ENCODE measurements at regions not wholly inside any gene's neighbourhood (a gene's known extent, or its start where the extent isn't known, plus 50 kb on each side); places are given as distances from the start of the nearest gene placed in this dataset.

DNA sequence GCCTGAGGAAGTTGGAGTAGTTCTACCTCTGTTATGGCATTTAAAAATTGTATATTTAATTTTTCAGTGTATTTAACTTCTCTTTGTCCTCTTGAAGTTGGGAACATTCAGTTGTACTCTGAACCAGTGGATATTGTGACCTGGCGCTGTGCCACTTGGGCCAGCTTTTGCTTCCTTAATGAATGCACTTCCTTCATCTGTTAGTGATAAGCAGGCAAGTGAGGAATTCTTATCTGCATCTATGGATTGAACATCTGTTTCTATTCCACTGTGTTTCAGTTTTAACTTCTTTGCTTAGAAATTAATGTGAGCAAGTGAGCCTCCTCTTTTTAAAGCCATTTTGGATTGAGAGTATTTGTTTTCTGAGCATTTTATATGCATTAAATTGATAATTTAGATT, 128.3 kb downstream of the UCHL1 start:
- H4K20me1 ChIP-seq (ENCODE audit: insufficient read depth, poor library complexity, severe bottlenecking): no peaks in the 10 kb centered on the region
- no peak overlapping the region for H2AFZ ChIP-seq
- 54% methylated on average over 1 of the region's 1 CpG for WGBS (ENCODE audit: low lambda C conversion rate, missing lambda C conversion rate)
- no peaks in the 10 kb centered on the region for H3K4me1 ChIP-seq (ENCODE audit: insufficient read depth)
- H3K79me2 ChIP-seq: peaks cover 3% of the 10 kb centered on the region
- no peaks in the 10 kb centered on the region for H3K9me2 ChIP-seq (replicated peaks; ENCODE audit: insufficient read depth)
- H3K36me3 ChIP-seq (replicated peaks; ENCODE audit: insufficient read depth, low read depth): no peaks in the 10 kb centered on the region
- no peak overlapping the region for H3K27ac ChIP-seq
- DNase-seq (ENCODE audit: low spot score): no peak
- H3K4me2 ChIP-seq: no peak overlapping the region
- no peak overlapping the region for H3K4me3 ChIP-seq
- TF ChIP-seq, protein P1, sequence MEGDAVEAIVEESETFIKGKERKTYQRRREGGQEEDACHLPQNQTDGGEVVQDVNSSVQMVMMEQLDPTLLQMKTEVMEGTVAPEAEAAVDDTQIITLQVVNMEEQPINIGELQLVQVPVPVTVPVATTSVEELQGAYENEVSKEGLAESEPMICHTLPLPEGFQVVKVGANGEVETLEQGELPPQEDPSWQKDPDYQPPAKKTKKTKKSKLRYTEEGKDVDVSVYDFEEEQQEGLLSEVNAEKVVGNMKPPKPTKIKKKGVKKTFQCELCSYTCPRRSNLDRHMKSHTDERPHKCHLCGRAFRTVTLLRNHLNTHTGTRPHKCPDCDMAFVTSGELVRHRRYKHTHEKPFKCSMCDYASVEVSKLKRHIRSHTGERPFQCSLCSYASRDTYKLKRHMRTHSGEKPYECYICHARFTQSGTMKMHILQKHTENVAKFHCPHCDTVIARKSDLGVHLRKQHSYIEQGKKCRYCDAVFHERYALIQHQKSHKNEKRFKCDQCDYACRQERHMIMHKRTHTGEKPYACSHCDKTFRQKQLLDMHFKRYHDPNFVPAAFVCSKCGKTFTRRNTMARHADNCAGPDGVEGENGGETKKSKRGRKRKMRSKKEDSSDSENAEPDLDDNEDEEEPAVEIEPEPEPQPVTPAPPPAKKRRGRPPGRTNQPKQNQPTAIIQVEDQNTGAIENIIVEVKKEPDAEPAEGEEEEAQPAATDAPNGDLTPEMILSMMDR (IDR thresholded peaks at IDR 0.05; ENCODE audit: poor library complexity): no peak
- TF ChIP-seq EZH2phosphoT487 (IDR thresholded peaks at IDR 0.05; ENCODE audit: low read depth, severe bottlenecking, unreplicated experiment): no peak
- no peak for TF ChIP-seq EZH2 (IDR thresholded peaks at IDR 0.05; ENCODE audit: borderline replicate concordance)
- H3K27me3 ChIP-seq: no peaks in the 10 kb centered on the region
- no peaks in the 10 kb centered on the region for H3K9me3 ChIP-seq (ENCODE audit: low read depth)

DNA sequence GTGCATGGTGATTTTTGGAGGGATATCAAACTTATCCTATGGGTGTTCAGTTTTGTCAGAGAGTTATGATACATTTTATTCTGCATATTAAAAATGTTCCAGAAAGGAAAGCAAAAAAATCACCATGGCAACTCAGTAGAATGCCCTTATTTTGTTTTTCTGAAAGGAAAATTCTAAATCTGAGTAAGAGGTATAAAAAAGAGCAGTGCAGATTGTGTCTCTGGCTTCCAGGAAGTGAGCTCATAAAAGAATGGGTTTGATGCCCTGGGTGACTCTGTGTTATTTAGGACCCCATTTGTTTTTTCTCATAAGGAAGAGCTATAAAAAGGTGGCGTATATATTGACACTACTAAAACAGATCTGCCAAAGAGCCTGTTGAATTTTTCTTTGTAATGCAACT, 128.8 kb downstream of the UCHL1 start:
- Histone ChIP-seq H2AFZ (no peak overlapping the region), H4K20me1 (ENCODE audit: insufficient read depth, poor library complexity, severe bottlenecking) (no peaks in the 10 kb centered on the region), H3K9me3 (ENCODE audit: low read depth) (no peaks in the 10 kb centered on the region)

DNA sequence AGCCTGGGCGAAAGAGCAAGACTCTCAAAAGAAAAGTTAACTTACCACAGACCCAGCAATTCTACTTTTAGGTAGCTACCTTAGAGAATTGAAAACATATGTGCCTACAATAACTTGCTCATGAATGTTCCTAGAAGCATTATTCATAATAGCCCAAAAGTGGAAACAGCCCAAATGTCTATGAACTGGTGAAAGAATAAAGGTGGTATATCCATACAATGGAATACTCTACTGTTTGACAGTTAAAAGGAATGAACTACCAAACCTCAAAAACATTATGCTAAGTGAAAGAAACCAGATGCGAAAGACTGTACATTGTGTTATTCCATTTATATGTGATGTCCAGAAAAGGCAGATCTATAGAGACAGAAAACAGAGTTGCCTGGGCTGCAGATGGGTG, 131.4 kb downstream of the UCHL1 start:
- 96% methylated on average over 2 of the region's 2 CpGs for WGBS (ENCODE audit: low lambda C conversion rate, missing lambda C conversion rate)
- no peaks in the 10 kb centered on the region for H4K20me1 ChIP-seq (ENCODE audit: insufficient read depth, poor library complexity, severe bottlenecking)
- H3K79me2 ChIP-seq: peaks cover 3% of the 10 kb centered on the region
- H3K27ac ChIP-seq: no peak overlapping the region
- no peaks in the 10 kb centered on the region for H3K36me3 ChIP-seq (replicated peaks; ENCODE audit: insufficient read depth, low read depth)
- TF ChIP-seq, protein P1 (IDR thresholded peaks at IDR 0.05; ENCODE audit: poor library complexity): no peak
- TF ChIP-seq EZH2 (IDR thresholded peaks at IDR 0.05; ENCODE audit: borderline replicate concordance): no peak
- no peak for TF ChIP-seq EZH2phosphoT487 (IDR thresholded peaks at IDR 0.05; ENCODE audit: low read depth, severe bottlenecking, unreplicated experiment)
- H3K4me2 ChIP-seq: no peak overlapping the region
- H3K9me3 ChIP-seq (ENCODE audit: low read depth): no peaks in the 10 kb centered on the region
- H3K9me2 ChIP-seq (replicated peaks; ENCODE audit: insufficient read depth): no peaks in the 10 kb centered on the region
- H3K4me1 ChIP-seq (ENCODE audit: insufficient read depth): no peaks in the 10 kb centered on the region
- no peaks in the 10 kb centered on the region for H3K27me3 ChIP-seq
- no peak for DNase-seq (ENCODE audit: low spot score)
- H3K4me3 ChIP-seq: no peak overlapping the region
- H2AFZ ChIP-seq: no peak overlapping the region

More for the DNA sequence above, 128.8 kb downstream of the UCHL1 start:
- no peak overlapping the region for H3K4me3 ChIP-seq
- 95% methylated on average over 1 of the region's 1 CpG for WGBS (ENCODE audit: low lambda C conversion rate, missing lambda C conversion rate)
- H3K4me2 ChIP-seq: no peak overlapping the region
- no peak for DNase-seq (ENCODE audit: low spot score)
- no peaks in the 10 kb centered on the region for H3K4me1 ChIP-seq (ENCODE audit: insufficient read depth)
- TF ChIP-seq EZH2 (IDR thresholded peaks at IDR 0.05; ENCODE audit: borderline replicate concordance): no peak
- TF ChIP-seq, protein P1 (IDR thresholded peaks at IDR 0.05; ENCODE audit: poor library complexity): no peak
- no peak for TF ChIP-seq EZH2phosphoT487 (IDR thresholded peaks at IDR 0.05; ENCODE audit: low read depth, severe bottlenecking, unreplicated experiment)
- H3K79me2 ChIP-seq: peaks cover 3% of the 10 kb centered on the region
- H3K9me2 ChIP-seq (replicated peaks; ENCODE audit: insufficient read depth): no peaks in the 10 kb centered on the region
- no peaks in the 10 kb centered on the region for H3K27me3 ChIP-seq
- no peaks in the 10 kb centered on the region for H3K36me3 ChIP-seq (replicated peaks; ENCODE audit: insufficient read depth, low read depth)
- H3K27ac ChIP-seq: no peak overlapping the region

DNA sequence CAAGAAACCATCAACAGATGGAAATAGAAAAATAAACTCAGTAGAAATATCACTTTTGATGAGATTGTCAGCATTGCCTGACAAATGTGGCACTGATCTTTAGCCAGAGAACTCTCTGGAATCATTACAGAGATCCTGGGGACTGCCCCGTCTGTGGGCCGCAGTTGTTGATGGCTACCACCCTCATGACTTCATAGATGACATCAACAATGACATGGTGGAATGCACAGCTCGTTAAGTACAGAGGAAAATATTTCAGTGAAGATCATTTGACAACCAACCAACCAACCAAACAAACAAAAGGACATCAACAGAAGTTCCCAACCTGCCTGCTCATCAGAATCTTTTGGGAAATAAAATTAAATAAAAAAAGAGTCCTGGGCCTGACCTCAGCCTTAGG, 132.6 kb downstream of the UCHL1 start:
- TF ChIP-seq, protein P1 (IDR thresholded peaks at IDR 0.05; ENCODE audit: poor library complexity): no peak
- no peak for TF ChIP-seq EZH2 (IDR thresholded peaks at IDR 0.05; ENCODE audit: borderline replicate concordance)
- no peak for TF ChIP-seq EZH2phosphoT487 (IDR thresholded peaks at IDR 0.05; ENCODE audit: low read depth, severe bottlenecking, unreplicated experiment)

More for the DNA sequence above, 132.6 kb downstream of the UCHL1 start:
- Histone ChIP-seq H4K20me1 (ENCODE audit: insufficient read depth, poor library complexity, severe bottlenecking) (no peaks in the 10 kb centered on the region), H3K27me3 (no peaks in the 10 kb centered on the region), H3K4me2 (no peak overlapping the region), H3K36me3 (replicated peaks; ENCODE audit: insufficient read depth, low read depth) (no peaks in the 10 kb centered on the region), H3K27ac (no peak overlapping the region), H3K4me3 (no peak overlapping the region), H3K9me2 (replicated peaks; ENCODE audit: insufficient read depth) (no peaks in the 10 kb centered on the region), H2AFZ (no peak overlapping the region), H3K4me1 (ENCODE audit: insufficient read depth) (no peaks in the 10 kb centered on the region), H3K79me2 (peaks cover 3% of the 10 kb centered on the region), H3K9me3 (ENCODE audit: low read depth) (no peaks in the 10 kb centered on the region)
- no peak for DNase-seq (ENCODE audit: low spot score)
- 94% methylated on average over 3 of the region's 3 CpGs for WGBS (ENCODE audit: low lambda C conversion rate, missing lambda C conversion rate)
